GM04504 (cell line): ENCODE measurements at regions not wholly inside any gene's neighbourhood (a gene's known extent, or its start where the extent isn't known, plus 50 kb on each side); places are given as distances from the start of the nearest gene placed in this dataset.
"Not testable (repeated sequence)": the region's sequence is repeated elsewhere in the genome, so short reads cannot be mapped to it uniquely, and the experiment has no call there.

ENCODE experiments used
- DNase-seq: peaks from one replicate; pipeline ENCODE4 v3.0.0-alpha.2; 2012; ENCODE audit warnings: low read depth

DNA sequence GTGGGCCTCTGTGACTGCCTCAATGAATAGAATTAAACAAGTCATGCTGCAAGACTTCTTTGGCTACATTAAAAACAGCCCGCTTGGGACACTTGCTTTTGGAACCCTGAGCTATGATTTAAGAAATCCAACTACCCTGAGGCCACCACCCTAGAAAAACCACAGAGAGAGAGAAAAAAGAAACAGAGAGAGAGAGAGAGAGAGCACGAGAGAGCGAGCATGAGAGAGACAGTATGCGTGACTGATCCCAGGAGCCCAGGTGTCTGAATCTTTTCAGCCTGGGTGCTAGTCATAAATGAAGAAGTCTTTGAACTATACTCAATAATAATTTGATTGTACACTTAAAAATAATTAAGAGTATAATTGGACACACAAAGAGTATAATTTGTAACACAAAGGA, 123.1 kb upstream of the FREM1 start:
- no peak for DNase-seq

DNA sequence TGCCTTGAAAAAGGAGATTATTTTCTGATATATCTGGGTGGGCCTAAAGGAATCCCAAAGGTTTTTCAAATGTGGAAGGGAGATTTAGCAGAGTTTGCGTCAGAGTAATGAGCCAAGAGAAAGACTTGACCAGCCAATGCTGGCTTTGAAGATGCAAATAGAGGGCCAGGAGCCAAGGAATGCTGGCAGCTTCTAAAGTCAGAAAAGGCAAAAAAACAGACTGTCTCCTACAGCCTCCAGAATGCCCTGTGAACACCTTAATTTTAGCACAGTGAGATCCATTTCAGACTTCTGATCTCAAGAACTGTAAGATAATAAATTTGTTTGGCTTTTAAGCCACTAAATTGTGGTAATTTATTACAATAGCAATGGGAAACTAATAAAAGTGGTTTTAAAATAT, 122.6 kb upstream of the FREM1 start:
- DNase-seq, result no peak

DNA sequence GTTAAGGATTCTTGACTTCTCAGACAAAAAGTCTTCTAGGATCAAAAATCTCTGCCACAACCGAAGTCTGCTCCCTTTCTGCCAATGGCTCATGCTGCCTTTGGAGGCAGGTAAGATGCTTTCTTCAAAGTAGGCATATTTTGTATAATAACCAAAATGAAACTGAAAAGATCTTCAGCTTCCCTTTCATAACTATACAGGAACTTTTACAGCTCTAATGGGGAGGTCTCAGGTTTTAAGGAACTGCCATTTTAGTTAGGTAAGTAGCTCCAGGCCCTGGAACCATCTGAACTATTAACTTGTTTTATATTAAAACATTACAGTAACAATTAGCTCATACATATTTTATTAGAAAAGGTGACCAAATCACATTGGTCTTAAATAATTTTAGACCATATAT, 110.9 kb upstream of the FREM1 start:
- DNase-seq, result no peak

DNA sequence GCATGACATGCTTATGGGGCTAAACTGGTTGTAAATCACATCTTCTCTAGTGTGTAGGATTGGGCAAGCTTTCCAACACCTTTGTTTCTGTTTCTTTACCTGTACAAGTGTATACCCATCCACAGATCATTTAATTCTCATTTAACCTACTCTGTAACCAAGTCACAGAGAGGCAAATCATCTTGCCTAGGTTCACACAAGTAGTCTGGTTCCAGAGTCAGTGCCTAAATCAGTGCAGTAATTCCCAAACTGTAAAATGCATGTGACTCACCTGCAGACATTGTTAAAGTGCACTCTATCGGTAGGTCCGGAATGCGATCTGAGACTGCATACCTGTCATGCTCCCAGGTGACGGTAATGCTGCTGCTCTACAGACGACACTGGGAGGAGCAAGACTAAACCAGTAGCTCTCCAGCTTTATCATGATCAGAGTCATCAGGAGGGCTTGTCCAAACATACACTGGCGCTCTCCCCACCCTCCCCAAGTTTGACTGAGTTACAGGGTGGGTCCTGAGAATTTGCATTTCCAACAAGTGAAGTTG, 107.9 kb upstream of the FREM1 start:
- DNase-seq, result no peak

DNA sequence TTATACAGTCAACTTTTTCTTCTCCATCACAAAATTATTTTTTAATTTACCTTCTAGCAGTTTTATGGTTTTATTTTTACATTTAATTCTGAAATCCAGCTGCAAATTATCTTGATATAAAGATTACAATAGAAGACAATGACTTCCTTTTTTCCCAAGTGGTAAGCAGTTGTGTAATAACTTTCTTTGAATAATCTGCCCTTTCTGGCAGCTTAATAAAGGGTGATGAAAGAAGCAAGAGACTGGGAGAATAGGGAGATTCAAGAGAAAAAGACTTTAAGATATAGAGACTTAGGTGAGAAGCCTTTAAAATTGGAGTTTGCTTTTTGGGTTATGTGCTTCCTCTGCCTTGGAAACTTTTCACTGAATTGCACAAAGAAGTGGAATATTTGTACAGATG, 100.4 kb upstream of the FREM1 start:
- no peak for DNase-seq

DNA sequence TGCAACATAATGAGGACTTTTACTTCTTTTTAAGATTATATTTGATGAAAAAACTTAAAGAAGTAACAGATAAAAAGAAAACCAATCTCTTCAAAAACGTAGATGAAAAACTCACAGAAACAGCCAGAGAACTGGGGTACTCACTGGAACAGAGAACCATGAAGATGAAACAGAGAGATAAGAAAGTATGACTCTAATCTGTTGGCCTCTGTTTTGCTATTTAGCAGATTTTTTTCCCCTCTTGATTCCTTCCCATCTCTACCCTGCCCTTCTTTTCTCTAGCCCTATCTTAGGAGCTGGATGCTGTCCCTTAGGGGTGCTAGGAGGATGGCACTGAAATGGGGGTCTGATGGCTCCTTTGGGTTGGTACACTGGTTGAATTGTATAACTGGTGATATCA, 97.5 kb upstream of the FREM1 start:
- DNase-seq, result no peak

DNA sequence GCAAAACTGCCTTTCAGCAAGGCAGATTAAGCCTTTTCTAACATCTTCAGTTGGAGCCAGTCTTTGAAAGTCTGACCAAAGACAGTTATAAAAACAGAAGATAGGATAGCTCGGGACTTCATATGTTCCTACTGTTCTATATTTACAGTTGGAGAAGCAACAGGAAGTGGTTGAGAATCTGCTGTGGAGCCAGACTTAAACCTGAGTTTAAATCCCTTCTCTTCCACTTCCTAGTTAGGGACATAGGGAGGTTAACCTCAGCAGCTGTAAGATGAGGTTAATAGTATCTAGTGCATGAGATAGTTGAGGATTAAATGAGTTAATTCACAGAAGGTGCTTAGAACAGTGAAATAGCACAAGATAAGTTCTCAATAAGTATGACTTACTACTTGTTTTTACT, 84.5 kb upstream of the FREM1 start:
- DNase-seq, result no peak

DNA sequence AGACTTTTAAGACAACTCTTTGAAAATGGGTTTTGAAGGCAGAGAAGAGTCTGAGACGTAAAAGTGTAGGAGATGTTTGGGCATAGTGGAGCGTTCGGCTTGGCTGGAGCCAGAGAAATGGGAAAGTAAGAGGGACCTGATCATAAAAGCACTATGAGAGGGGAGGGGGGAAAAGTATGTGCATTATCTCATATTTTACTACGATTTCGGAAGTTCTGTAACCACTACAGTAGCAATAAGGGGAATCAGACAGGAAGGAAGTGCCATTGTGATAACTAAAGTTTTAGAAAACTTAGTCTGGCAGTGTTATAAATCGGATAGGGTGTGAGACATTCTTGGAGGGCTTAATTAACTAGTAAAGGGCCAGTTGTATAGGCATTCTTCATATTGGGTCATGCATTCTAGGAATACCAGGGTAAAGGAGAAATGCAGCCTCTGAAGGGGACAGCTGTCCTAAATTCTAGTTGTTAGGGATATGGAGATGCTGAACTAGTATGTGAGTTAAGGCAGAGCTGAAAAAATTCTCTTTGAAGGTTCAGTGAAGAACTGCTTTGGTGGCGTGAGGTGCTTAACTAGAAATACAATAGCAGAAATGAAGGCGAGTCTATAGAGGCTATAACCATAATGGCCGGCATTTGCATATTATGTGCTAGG, 83.8 kb upstream of the FREM1 start:
- no peak for DNase-seq

DNA sequence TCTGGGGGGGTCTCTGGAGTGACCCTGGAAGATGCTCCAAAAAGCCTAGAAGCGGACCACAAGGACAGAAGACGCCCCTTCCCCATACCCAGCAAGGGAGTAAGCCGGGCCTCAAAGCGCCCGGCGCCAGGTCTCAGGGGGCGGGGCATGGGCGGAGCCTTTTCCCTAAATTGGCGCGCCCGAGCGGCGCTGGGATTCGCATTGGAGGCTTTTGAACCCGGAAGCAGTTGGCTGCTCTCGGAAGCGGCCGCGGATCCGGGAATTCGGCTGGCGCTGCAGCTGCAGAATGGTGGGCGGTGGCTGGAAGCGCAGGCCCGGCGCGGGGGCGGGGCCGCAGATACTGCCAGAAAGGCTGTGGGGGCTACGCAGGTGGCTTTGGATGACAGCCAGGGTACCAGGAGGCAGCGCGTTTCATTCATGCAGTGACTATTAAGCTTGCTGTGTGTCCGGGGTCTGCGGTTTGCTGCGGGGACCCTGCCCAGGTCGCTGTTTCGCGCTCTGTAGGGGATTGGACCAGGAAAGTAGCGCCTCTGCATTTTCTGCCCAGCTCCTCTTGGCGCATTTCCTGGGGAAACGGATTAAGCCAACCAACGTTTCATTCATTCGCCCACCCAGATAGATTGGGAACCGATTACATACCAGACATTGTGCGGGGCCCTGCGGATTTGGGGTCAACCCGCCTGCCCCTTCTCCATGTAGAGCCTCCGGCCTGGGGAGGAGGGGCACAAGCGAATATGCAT, 83.0 kb upstream of the FREM1 start:
- DNase-seq, result peak; percentile 76

DNA sequence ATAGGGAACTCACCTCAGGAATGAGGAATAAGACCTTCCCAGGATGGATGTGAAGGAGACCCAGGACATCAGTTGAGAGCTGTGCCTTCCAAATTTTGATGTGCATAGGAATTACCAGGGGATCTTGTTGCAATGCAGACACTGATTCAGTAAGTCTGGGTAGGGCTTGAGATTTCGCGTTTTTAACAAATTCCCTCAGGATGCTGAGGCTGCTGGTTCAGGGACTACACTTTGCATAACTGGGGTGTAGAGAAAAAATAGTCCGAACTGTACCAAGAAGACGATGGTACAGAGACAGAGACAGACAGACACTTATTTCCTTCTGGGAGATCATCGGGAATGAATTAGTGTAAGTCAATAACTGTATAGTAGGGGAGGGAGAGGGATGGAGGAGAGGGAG, 82.3 kb upstream of the FREM1 start:
- no peak for DNase-seq

DNA sequence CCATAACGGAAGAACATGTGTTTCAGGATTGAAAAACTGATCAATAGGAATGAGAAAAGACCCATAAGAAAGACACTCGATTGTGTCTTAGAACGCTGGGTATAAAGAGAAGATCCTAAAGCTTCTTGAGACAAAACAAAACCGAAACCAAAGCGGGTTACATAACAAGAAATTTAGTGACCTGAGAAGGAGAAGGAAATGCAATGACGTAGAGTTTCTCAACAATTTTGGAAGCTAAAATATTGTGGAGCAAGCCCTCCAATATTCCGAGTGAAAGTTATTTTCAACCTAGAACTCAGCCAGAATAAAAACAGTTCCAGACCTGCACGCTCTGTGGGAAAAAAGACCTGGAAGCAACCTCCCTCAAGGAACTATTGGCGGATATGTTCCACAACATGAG, 81.9 kb upstream of the FREM1 start:
- no peak for DNase-seq

DNA sequence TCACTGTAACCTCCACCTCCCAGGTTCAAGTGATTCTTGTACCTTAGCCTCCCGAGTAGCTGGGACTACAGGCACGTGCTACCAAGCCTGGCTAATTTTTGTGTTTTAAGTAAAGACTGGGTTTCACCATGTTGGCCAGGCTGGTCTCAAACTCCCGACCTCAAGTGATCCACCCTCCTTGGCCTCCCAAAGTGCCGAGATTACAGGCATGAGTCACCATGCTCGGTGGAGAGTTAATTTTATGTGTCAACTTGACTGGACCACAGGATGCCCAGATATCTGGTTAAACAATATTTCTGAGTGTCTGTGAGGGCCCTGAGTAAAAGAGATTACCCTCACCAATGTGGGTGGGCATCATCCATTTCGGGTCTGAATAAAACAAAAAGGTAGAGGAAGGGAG, 80.4 kb upstream of the FREM1 start:
- DNase-seq, result not testable (repeated sequence)

DNA sequence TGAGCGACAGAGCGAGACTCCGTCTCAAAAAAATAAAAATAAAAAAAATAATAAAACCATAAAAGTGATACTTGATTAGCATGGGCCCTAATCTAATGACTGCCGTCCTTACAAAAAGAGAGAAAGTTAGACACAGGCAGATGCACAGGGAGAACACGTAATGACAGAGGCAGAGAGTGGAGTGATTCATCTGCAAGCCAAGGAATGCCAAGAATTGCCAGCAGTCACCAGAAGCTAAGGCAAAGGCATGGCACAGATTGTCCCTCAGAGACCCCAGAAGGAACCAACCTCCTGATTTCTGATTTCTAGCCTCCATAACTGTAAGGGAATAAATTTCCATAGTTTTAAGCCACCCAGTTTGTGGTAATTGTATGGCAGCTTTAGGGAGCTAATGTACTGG, 79.6 kb upstream of the FREM1 start:
- DNase-seq, result no peak

DNA sequence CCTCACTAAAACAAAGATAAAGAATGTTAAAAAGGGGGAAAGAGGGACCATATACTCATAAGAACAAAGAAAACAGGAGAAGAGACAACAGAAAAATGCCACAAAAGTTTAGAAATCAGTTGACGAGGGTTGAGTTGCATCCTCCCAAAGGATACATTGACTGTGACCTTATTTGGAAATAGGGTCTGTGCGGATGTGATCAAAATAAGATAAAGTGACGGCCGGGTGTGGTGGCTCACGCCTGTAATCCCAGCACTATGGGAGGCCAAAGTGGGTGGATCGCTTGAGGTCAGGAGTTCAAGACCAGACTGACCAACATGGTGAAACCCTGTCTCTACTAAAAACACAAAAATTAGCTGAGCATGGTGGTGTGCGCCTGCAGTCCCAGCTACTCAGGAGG, 79.1 kb upstream of the FREM1 start:
- not testable (repeated sequence) for DNase-seq

DNA sequence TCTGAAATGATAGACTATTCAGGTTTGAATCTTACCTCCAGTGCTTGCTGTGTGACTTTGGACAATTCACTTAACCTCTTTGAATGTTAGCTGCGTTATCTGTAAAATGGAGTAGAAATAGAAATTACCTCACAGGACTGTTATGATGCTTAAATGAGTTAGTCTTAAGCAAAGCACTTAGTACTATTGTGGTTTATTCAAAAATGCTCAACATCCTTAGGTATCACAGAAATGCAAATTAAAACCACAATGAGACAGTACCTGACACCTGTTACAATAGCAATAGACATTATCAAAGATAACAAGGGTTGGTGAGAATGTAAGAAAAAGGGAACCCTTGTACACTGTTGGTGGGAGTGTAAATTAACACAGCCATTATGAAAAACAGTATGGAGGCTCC, 77.6 kb upstream of the FREM1 start:
- DNase-seq, result no peak

DNA sequence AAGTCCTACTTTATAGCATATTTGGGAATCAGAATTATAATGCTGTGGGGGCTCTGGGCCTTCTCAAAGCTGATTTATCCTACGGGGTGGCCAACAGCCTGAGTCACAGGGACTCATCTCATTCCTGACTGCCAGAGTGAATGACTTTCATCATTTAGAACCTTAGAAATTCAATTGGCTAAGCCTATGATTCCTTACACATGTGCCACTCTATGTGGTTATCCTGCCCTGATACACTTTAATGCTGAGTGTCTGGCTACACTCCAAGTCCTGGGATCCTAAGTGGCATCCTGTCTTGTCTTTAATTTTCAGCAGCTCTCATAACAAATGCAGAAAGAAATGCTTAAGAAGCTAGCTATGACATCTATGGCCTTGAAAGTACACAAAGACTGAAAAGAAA, 75.2 kb upstream of the FREM1 start:
- DNase-seq, result no peak

DNA sequence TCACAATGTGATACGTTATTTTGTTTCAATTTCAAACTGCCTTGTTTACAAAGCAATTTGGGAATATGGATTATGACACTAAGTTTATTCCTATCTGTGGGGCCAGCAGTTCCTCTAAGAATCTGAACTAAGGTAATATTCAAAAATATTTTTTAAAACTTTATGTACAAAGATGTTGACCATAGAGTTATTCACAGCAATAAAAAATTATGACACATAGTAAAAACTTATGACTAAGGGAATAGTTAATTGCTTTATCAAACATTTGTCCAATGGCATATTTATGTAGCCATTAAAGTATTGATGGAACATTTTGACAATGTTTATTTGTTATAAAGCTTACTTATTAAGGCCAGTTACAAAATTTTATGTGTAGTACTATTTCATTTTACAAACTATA, 73.4 kb upstream of the FREM1 start:
- no peak for DNase-seq

DNA sequence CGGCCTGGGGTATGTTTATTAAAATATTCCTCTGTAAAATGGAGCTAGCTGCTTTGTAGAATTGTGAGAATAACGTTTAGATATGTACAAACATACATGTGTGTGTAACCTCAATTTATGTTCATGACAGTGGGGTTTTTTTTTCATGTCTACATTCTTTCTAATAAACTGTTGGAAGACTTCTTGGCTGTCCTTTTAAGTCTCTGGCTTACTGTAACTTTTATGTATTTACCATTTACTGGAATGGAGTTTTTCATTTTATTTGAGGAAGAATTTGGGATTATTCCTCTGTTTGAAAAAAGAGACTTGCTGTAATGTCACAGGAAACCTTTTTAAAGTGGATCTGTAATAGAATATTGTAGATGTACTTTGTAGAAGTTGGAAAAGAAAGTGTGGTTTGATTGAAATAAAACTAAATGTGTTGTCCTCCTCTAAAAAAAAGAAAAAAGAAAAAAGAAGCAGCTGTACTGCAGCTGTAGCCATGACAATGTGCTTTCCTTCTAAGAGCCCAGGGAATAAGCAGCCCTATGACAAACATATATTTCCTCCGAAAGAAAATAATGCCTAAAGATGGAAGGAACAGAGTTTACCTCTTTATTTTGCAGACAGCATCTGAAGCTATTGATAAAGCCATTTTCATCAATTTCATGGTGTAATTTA, 71.2 kb upstream of the FREM1 start:
- no peak for DNase-seq

DNA sequence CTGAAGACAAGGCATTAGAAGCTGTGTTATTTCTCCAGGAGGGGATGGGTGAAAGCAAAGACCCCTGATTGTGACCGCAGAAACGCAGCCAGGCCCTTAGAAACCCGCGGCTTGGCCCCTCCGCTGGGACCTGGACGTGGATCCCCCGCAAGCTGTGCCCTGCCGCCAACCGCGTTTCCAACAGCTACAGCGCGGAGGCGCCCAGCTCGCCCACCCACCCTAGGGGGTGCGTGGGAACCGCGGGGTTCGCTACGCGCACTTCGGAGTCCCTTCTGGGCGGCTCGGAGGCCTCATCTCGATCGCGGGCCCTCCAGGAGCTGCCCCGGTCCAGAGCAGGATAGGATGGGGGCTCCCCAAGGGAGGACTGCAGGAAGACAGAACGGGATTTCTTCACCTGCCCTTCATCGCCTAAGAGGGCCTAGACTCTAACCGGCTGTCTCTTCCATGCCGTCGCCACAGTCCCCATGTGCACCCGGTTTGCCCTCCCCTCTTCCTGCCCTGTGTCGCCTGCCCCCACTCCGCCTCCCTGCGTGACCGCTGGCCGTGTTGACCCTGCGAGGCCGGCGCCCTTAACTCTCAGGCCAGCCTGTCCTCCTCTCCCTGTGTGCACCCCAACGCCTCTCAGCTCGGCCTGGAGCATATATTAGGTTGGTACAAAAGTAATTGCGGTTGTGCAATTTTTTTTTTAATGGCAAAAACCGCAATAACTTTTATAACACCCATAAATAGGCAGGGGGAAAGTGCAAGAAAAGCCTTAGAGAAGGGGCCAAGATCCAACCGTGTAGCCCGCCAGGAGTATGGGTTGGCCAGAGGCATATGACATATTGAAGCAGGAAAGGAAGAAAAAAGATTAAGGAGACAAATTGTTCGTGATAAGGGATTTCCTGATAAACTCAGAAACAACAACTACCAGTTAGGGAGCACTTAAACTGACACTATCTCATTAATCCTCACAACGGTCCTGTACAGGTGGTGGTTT, 68.1 kb upstream of the FREM1 start:
- DNase-seq, result no peak

DNA sequence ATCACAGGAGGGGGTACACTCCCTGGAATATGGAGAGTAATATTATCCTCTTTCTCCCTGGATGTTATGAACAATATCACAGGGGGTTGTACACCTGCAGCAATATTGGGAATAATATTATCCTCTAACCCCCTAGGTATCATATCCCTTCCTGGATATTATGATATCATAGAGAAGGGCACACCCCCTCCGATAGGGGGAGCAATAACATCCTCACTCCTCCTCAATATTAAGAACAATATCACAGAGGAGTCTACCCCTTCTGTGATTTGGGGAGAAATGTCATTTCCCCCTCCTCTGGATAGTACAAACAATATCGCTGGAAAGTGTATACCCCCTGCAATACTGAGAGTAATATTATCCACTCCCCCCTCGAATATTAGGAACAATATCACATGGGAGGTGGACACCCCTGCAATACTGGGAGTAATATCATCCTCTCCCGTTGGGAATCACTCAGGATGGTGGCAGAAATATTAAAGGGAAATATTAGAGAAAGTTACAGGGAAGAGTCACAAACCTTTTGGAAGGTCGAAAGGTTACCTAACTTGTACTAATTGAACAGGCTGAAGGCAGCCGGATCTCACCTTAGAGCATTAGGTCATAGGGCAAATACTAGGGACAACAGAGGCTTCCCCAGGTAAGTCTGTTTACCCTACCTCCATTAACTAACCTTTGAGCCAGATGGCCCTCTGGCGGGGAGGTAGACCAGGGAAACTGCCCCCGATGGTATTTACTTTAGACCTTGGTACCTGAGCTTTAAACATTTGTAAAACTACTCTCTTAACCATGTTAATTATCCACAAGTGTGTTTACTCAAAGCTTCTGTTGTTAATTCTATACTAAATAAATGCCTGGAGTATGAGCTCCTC, 57.5 kb upstream of the FREM1 start:
- DNase-seq, result no peak
